HepG2 (cell line): ENCODE measurements at regions not wholly inside any gene's neighbourhood (a gene's known extent, or its start where the extent isn't known, plus 50 kb on each side); places are given as distances from the start of the nearest gene placed in this dataset.

Experiments used
- ATAC-seq: fragments of 200-7000 bp; cut with Tn5 transposase; 3 replicates; pipeline ENCODE4 v1.9.1; 2020; ENCODE audit warnings: mild to moderate bottlenecking, moderate library complexity
- BruUV-seq: library from RNA; stranded (reverse); fragments of 400-500 nt; replicated peaks from 2 replicates; lab custom pipeline; 2021; lab: Mats Ljungman, UMichigan
- CTCF ChIA-PET: fragments of 300-600 bp; formaldehyde crosslinking; extraction: SDS; loops from one replicate; lab custom pipeline; 2021; ENCODE audit warnings: low total read pairs, inconsistent platforms, low intra/inter-chr PET ratio; lab: Yijun Ruan, JAX
- POLR2A ChIA-PET: fragments of 350-600 bp; sonication (Branson Sonifier 250); formaldehyde crosslinking; loops from one replicate; lab custom pipeline; 2020; ENCODE audit warnings: antibody characterized with exemption, inconsistent platforms; lab: Yijun Ruan, JAX
- DNase-seq: peaks from one replicate; pipeline ENCODE4 v3.0.0-alpha.2; 2015; ENCODE audit warnings: low spot score
- FAIRE-seq: peaks from 3 replicates; lab custom pipeline; 2011; peaks lifted over from hg19 to GRCh38; lab: Jason Lieb, UNC
- H2AFZ ChIP-seq: one replicate; pipeline ENCODE4 v1.6.1; 2011; ENCODE audit warnings: low read length, inconsistent platforms
- H3K27ac ChIP-seq: fragments of 300-600 bp; 3 replicates; pipeline ENCODE4 v1.8.0; 2011; ENCODE audit warnings: mixed run types, mild to moderate bottlenecking, mixed read lengths, low read length, inconsistent platforms; ENCODE audit not compliant: insufficient read depth; ENCODE audit errors: extremely low read length
- H3K27me3 ChIP-seq, 2 experiments: fragments of 200-600 bp in 1 of 2; 2 replicates in 1 of 2; 3 replicates in 1 of 2; pipeline versions ENCODE4 v1.6.0 to v1.8.0; 2011; ENCODE audit warnings: low read length in 2 of 2, mild to moderate bottlenecking in 2 of 2, moderate library complexity in 2 of 2, inconsistent platforms in 1 of 2; ENCODE audit not compliant: insufficient read depth in 2 of 2, control insufficient read depth in 1 of 2
- H3K36me3 ChIP-seq, 2 experiments: fragments of 200-600 bp in 1 of 2; replicated peaks in 1 of 2; 2 replicates in 1 of 2; 3 replicates in 1 of 2; pipeline versions ENCODE4 v1.5.1 to v1.8.0; 2011; ENCODE audit warnings: low read length in 2 of 2, inconsistent platforms in 1 of 2; ENCODE audit not compliant: insufficient read depth in 2 of 2, control insufficient read depth in 1 of 2
- H3K4me1 ChIP-seq: 2 replicates; pipeline ENCODE4 v1.5.1; 2012; ENCODE audit warnings: low read length, inconsistent platforms; ENCODE audit not compliant: insufficient read depth
- H3K4me2 ChIP-seq: 2 replicates; pipeline ENCODE4 v1.6.0; 2011; ENCODE audit warnings: low read depth, low read length, inconsistent platforms
- H3K4me3 ChIP-seq, 3 experiments: fragments of 200-600 bp in 1 of 3; sonication (generic), shearing (Covaris generic) in 1 of 3; replicated peaks in 1 of 3; 2 replicates each; pipeline ENCODE4 v1.5.1; 2011 to 2016; ENCODE audit warnings: low read length in 3 of 3, inconsistent platforms in 2 of 3, low read depth in 2 of 3, mild to moderate bottlenecking in 2 of 3, control low read depth in 1 of 3, mixed read lengths in 1 of 3; ENCODE audit not compliant: insufficient read depth in 1 of 3
- H3K79me2 ChIP-seq: one replicate; pipeline ENCODE4 v1.6.1; 2011; ENCODE audit warnings: low read length, inconsistent platforms; ENCODE audit not compliant: insufficient read depth
- H3K9ac ChIP-seq: 2 replicates; pipeline ENCODE4 v1.6.0; 2011; ENCODE audit warnings: mild to moderate bottlenecking, low read depth, low read length, inconsistent platforms; ENCODE audit not compliant: insufficient read depth
- H3K9me3 ChIP-seq: 2 replicates; pipeline ENCODE4 v1.5.1; 2012; ENCODE audit warnings: mild to moderate bottlenecking, low read length
- H4K20me1 ChIP-seq: 2 replicates; pipeline ENCODE4 v1.6.0; 2011; ENCODE audit warnings: inconsistent platforms, mild to moderate bottlenecking, low read length, moderate library complexity; ENCODE audit not compliant: insufficient read depth
- FOXA3 ChIP-seq: IDR thresholded peaks from 2 replicates; pipeline ENCODE4 v1.6.1; 2016; ENCODE audit warnings: missing genetic modification reagents, missing compliant biosample characterization
- GABPB1 ChIP-seq: IDR thresholded peaks from 2 replicates; pipeline ENCODE4 v1.6.1; 2016; ENCODE audit warnings: mild to moderate bottlenecking, missing genetic modification reagents, moderate library complexity, missing compliant biosample characterization
- JUNB ChIP-seq: sonication (generic); formaldehyde crosslinking; IDR thresholded peaks from 2 replicates; pipeline ENCODE4 v1.8.0; 2022; ENCODE audit warnings: missing genetic modification reagents, mild to moderate bottlenecking, borderline replicate concordance
- KAT8 ChIP-seq: IDR thresholded peaks from 2 replicates; pipeline ENCODE4 v1.6.1; 2016; ENCODE audit warnings: missing genetic modification reagents, missing compliant biosample characterization
- MAFG ChIP-seq: sonication (generic); formaldehyde crosslinking; IDR thresholded peaks from 2 replicates; pipeline ENCODE4 v1.5.1; 2020; ENCODE audit warnings: mild to moderate bottlenecking, missing genetic modification reagents
- NCOR1 ChIP-seq: fragments of 200-600 bp; sonication (generic); IDR thresholded peaks from 2 replicates; pipeline ENCODE4 v1.7.0; 2017; ENCODE audit warnings: antibody characterized with exemption, low read length, borderline replicate concordance
- RFXANK ChIP-seq: IDR thresholded peaks from 2 replicates; pipeline ENCODE4 v1.6.1; 2016
- SMAD1 ChIP-seq: sonication (generic); formaldehyde crosslinking; IDR thresholded peaks from 2 replicates; pipeline ENCODE4 v1.4.0; 2020; ENCODE audit warnings: missing genetic modification reagents, low read depth, mild to moderate bottlenecking, borderline replicate concordance
- YEATS2 ChIP-seq: sonication (generic); formaldehyde crosslinking; IDR thresholded peaks from 2 replicates; pipeline ENCODE4 v1.4.0; 2020; ENCODE audit warnings: missing genetic modification reagents, borderline replicate concordance
- ZBTB1 ChIP-seq: sonication (generic); formaldehyde crosslinking; IDR thresholded peaks from 2 replicates; pipeline ENCODE4 v1.4.0; 2020; ENCODE audit warnings: missing genetic modification reagents, borderline replicate concordance
- ZFX ChIP-seq: sonication (generic); formaldehyde crosslinking; IDR thresholded peaks from 2 replicates; pipeline ENCODE4 v1.4.0; 2020; ENCODE audit warnings: mild to moderate bottlenecking, low read depth, missing genetic modification reagents, moderate library complexity
- ZNF10 ChIP-seq: sonication (generic); formaldehyde crosslinking; IDR thresholded peaks from 2 replicates; pipeline ENCODE4 v1.4.0; 2020; ENCODE audit warnings: mild to moderate bottlenecking, low read depth, missing genetic modification reagents, borderline replicate concordance
- ZNF251 ChIP-seq: sonication (generic); formaldehyde crosslinking; IDR thresholded peaks from 2 replicates; pipeline ENCODE4 v1.9.0; 2021; ENCODE audit warnings: mild to moderate bottlenecking, missing genetic modification reagents
- ZNF335 ChIP-seq: sonication (generic); formaldehyde crosslinking; IDR thresholded peaks from 2 replicates; pipeline ENCODE4 v1.4.0; 2020; ENCODE audit warnings: missing genetic modification reagents
- ZNF510 ChIP-seq: sonication (generic); formaldehyde crosslinking; IDR thresholded peaks from 2 replicates; pipeline ENCODE4 v1.4.0; 2020; ENCODE audit warnings: low read depth, mild to moderate bottlenecking, missing genetic modification reagents
- ZNF547 ChIP-seq: sonication (generic); formaldehyde crosslinking; IDR thresholded peaks from 2 replicates; pipeline ENCODE4 v1.5.1; 2020; ENCODE audit warnings: mild to moderate bottlenecking, missing genetic modification reagents
- ZNF550 ChIP-seq: sonication (generic); formaldehyde crosslinking; IDR thresholded peaks from 2 replicates; pipeline ENCODE4 v1.4.0; 2020; ENCODE audit warnings: mild to moderate bottlenecking, missing genetic modification reagents, borderline replicate concordance
- ZNF563 ChIP-seq: sonication (generic); formaldehyde crosslinking; IDR thresholded peaks from 2 replicates; pipeline ENCODE4 v1.8.0; 2022; ENCODE audit warnings: mild to moderate bottlenecking, moderate library complexity, missing genetic modification reagents
- ZNF691 ChIP-seq: sonication (generic); formaldehyde crosslinking; IDR thresholded peaks from 2 replicates; pipeline ENCODE4 v1.4.0; 2020; ENCODE audit warnings: missing genetic modification reagents, low read depth, mild to moderate bottlenecking, borderline replicate concordance
- ZNF816 ChIP-seq: sonication (generic); formaldehyde crosslinking; IDR thresholded peaks from 2 replicates; pipeline ENCODE4 v1.8.0; 2022; ENCODE audit warnings: missing genetic modification reagents, mild to moderate bottlenecking, borderline replicate concordance
- ZSCAN25 ChIP-seq: sonication (generic); formaldehyde crosslinking; IDR thresholded peaks from 2 replicates; pipeline ENCODE4 v1.8.0; 2022; ENCODE audit warnings: mild to moderate bottlenecking, missing genetic modification reagents
- in situ Hi-C: cut with HindIII; loops from 2 replicates; pipeline ENCODE4 v1.10.0; 2017; ENCODE audit warnings: low pct_unique_long_range_greater_than_20kb; ENCODE audit not compliant: extremely low pct_ligation_motif_present
- intact Hi-C: fragments of 100-400 bp; cut with micrococcal nuclease; formaldehyde crosslinking; loops from one replicate; pipeline ENCODE4 v1.10.0; 2022; ENCODE audit not compliant: unreplicated experiment
- TF ChIP-seq, protein P1 (sequence below): sonication (generic); formaldehyde crosslinking; IDR thresholded peaks from 2 replicates; pipeline ENCODE4 v1.5.1; 2020; ENCODE audit warnings: mild to moderate bottlenecking, missing genetic modification reagents, moderate library complexity

DNA sequence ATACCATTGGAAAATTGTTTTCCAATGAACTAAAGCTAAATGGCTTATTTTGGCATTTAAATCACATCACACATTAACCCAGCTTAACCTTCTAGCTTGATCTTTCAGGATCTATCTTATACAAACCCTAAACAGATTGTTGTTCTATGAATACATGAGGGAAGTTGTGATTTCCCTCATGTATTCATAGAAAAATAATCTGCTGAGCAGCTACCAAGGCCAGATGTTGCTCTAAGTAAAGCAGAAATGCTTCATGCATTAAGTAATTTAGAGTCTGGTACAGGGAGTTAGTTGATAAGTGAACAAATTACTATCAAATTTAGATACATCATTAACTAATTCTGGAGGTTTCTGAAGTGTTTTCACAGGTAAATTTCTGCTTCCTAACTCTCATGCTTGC, 204.6 kb upstream of the ANO3 start:
- DNase-seq = no peak

DNA sequence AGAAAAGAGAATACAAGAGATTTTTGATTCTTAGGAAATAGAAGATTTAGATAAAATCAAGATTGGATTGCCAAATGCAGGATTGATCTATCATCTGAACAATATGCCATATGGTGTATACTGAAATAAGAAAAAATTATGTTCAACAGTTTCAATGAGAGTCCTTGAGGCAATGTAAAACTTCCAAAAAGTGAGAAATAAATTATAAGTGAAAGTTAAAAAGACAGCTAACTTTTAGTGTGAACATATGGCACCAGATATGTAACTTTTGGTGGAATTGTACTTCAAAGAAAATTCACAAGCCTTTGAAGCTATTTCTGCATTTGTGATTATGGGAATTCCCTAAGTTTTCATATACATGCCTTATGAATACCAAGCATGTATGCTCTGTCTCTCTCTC, 200.5 kb upstream of the ANO3 start:
- ATAC-seq = no peak
- ChIA-PET CTCF (no interaction called here), POLR2A (no interaction called here)
- Histone ChIP-seq H3K9me3 (no peaks in the 10 kb centered on the region), H3K27ac (no peak overlapping the region), H3K27me3 (no peaks in the 10 kb centered on the region), H3K36me3 (no peaks in the 10 kb centered on the region), H3K4me2 (no peak overlapping the region), H2AFZ (no peak overlapping the region), H3K4me3 (no peak overlapping the region), H3K9ac (no peak overlapping the region), H3K4me1 (no peaks in the 10 kb centered on the region), H3K79me2 (no peaks in the 10 kb centered on the region), H4K20me1 (no peaks in the 10 kb centered on the region)
- intact Hi-C loops = no loop called here
- in situ Hi-C loops = no loop called here
- DNase-seq = no peak
- FAIRE-seq = no peak
- BruUV-seq = no TSS peak
- TF ChIP-seq SMAD1 (no peak), GABPB1 (CRISPR knock-in tag) (no peak), YEATS2 (no peak), ZNF547 (no peak), FOXA3 (CRISPR knock-in tag) (no peak), ZBTB1 (CRISPR knock-in tag) (no peak), ZNF10 (CRISPR knock-in tag) (no peak), ZNF335 (no peak), KAT8 (no peak), ZSCAN25 (CRISPR knock-in tag) (no peak), ZNF251 (CRISPR knock-in tag) (no peak)
- TF ChIP-seq, protein P1, sequence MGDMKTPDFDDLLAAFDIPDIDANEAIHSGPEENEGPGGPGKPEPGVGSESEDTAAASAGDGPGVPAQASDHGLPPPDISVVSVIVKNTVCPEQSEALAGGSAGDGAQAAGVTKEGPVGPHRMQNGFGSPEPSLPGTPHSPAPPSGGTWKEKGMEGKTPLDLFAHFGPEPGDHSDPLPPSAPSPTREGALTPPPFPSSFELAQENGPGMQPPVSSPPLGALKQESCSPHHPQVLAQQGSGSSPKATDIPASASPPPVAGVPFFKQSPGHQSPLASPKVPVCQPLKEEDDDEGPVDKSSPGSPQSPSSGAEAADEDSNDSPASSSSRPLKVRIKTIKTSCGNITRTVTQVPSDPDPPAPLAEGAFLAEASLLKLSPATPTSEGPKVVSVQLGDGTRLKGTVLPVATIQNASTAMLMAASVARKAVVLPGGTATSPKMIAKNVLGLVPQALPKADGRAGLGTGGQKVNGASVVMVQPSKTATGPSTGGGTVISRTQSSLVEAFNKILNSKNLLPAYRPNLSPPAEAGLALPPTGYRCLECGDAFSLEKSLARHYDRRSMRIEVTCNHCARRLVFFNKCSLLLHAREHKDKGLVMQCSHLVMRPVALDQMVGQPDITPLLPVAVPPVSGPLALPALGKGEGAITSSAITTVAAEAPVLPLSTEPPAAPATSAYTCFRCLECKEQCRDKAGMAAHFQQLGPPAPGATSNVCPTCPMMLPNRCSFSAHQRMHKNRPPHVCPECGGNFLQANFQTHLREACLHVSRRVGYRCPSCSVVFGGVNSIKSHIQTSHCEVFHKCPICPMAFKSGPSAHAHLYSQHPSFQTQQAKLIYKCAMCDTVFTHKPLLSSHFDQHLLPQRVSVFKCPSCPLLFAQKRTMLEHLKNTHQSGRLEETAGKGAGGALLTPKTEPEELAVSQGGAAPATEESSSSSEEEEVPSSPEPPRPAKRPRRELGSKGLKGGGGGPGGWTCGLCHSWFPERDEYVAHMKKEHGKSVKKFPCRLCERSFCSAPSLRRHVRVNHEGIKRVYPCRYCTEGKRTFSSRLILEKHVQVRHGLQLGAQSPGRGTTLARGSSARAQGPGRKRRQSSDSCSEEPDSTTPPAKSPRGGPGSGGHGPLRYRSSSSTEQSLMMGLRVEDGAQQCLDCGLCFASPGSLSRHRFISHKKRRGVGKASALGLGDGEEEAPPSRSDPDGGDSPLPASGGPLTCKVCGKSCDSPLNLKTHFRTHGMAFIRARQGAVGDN (CRISPR knock-in tag) = no peak

More for the DNA sequence above, 204.6 kb upstream of the ANO3 start:
- TF ChIP-seq RFXANK (CRISPR knock-in tag) (no peak), ZNF550 (no peak), ZNF563 (CRISPR knock-in tag) (no peak), ZNF510 (CRISPR knock-in tag) (no peak), ZNF691 (CRISPR knock-in tag) (no peak), ZNF816 (CRISPR knock-in tag) (no peak), JUNB (no peak), NCOR1 (no peak), ZFX (no peak), MAFG (no peak)
- TF ChIP-seq, all 625 proteins: peak for 0
- ChIA-PET CTCF (no interaction called here), POLR2A (no interaction called here)
- no peaks in the 10 kb centered on the region for H3K4me1 ChIP-seq
- H4K20me1 ChIP-seq = no peaks in the 10 kb centered on the region
- ATAC-seq (no peak), FAIRE-seq (no peak)
- H3K27ac ChIP-seq = no peak overlapping the region
- no peaks in the 10 kb centered on the region for H3K9me3 ChIP-seq
- no peaks in the 10 kb centered on the region for H3K36me3 ChIP-seq
- H3K27me3 ChIP-seq = no peaks in the 10 kb centered on the region
- H3K9ac ChIP-seq = no peak overlapping the region
- H3K79me2 ChIP-seq = no peaks in the 10 kb centered on the region
- in situ Hi-C loops = no loop called here
- H2AFZ ChIP-seq = no peak overlapping the region
- H3K4me2 ChIP-seq = no peak overlapping the region
- no peak overlapping the region for H3K4me3 ChIP-seq
- intact Hi-C loops = no loop called here
- no TSS peak for BruUV-seq
